Activated CD4-positive, alpha-beta T cell treated with anti-CD3 and anti-CD28 coated beads, Interleukin-2, Interleukin-4, amounts not matched to agents 100 ng/mL and 50 ng/mL, durations not matched to agents 16 hours and 8 hours (primary cell): ENCODE measurements at regions not wholly inside any gene's neighbourhood (a gene's known extent, or its start where the extent isn't known, plus 50 kb on each side); places are given as distances from the start of the nearest gene placed in this dataset.
"Not testable (repeated sequence)": the region's sequence is repeated elsewhere in the genome, so short reads cannot be mapped to it uniquely, and the experiment has no call there.

Source experiments
- DNase-seq: peaks from one replicate; pipeline ENCODE4 v3.0.0-alpha.2; 2020; ENCODE audit warnings: low spot score

DNA sequence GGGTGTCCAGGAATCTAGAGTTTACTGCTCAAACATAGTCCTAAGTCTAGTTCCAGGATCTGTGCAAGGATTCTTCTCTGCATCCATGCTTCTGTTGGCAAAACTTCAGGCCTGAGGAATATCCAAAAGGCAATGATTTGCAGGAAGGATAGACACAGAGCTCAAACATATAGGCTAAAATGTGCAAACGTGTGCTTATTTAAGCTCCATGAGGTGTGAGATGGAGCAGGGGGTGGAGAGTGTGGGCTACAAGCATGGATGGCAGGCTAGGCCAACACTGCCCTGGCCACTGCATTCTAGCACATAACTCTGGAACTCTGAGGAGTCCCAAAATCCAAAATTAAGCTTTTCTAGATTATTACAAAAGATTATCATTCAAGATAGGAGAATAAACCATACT, 301.1 kb downstream of the PAX3 start:
- no peak for DNase-seq

DNA sequence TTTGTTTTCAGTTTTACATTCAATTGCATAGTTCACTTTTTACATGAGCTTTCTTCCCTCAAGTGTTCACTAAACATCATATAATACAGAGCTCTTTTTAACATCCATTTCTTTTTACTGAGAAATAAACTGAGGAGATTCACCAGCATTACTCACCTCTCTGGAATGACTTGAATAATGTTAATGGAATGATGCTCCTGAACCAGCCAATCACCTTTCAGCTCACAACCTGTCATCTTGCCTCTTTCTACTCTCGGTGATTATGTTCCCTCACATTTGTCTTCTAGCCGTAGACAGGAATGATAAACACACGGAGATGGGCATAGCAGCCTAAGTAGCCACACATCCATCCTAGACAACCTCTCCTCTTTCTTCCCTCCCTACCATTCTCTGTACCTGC, 301.7 kb downstream of the PAX3 start:
- DNase-seq, result no peak

DNA sequence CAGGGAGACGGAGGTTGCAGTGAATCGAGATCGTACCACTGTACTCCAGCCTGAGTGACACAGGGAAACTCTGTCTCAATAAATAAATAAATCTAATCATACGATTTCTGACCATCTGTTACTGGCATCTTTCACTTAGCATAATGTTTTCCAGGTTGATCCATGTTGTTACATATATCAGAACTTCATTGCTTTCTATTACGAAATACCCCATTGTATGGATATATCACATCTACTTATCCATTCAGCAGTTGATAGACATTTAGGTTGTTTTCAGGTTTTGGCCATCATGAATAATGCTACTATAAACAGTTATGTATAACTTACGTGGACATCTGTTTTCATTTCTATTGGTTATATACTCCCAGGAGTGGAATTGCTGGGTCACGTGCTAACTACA, 303.9 kb downstream of the PAX3 start:
- no peak for DNase-seq

GRCh38 chr2:221984376-221984775, 314.4 kb downstream of the PAX3 start:
- not testable (repeated sequence) for DNase-seq

DNA sequence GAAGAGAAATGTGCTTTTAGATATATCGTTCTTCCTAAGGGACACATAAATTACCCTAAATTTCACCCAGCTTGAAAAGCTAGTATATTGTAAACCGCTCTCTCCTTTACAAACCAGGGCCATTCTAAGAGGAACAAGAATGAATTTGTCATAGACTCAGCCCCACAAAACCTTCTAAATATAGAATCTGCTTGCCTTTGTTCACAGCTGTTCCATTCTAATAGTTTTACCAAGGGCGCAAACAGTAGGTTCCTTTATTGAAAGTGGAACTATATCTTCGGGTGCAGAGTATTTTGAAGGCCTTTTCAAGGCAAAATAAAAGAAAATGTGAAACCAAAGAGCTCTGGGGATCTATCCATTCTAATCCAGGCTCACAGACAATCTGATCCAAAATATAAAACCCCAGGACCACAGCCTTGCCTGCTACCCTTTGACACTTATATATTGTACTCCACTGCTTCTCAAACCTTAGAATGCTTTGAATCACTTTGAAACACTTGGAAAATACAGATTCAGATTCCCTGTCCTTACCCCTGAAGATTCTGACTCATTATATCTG, 316.8 kb downstream of the PAX3 start:
- no peak for DNase-seq

GRCh38 chr2:221975151-221975550, 323.6 kb downstream of the PAX3 start:
- no peak for DNase-seq

GRCh38 chr2:221973902-221974301, 324.9 kb downstream of the PAX3 start:
- DNase-seq, result no peak

GRCh38 chr2:221973502-221973901, 325.3 kb downstream of the PAX3 start:
- no peak for DNase-seq

DNA sequence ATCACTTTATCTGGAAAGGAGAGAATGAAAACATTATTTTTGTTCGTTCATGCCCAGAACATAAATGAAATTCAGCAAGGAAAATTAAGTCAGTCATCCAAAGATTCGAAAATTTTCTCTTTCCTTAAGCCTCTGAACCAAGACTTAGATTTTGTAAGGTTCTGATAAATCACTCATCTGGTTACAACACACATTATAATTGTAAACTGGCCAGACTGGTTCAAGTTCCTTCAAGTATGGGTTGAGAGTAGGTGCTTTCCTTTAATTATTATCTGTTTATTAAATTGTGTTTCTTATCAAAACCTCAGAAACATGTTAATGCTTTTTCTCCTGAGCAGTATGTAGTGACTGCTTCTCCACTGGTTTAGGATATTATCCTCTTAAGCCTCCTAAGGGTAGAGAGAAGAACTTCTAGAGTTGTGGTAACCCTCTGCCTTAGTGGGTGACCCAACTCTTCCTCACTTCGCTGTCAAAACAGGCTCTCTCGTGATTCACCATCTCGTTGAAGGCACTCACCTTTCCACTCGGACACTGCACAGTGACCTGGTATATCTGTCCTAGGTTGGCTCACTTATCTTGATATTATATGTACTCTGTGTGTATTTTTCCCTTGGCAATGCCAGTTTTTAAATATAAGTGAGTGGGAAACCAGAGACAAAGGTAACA, 325.9 kb downstream of the PAX3 start:
- DNase-seq, result no peak

DNA sequence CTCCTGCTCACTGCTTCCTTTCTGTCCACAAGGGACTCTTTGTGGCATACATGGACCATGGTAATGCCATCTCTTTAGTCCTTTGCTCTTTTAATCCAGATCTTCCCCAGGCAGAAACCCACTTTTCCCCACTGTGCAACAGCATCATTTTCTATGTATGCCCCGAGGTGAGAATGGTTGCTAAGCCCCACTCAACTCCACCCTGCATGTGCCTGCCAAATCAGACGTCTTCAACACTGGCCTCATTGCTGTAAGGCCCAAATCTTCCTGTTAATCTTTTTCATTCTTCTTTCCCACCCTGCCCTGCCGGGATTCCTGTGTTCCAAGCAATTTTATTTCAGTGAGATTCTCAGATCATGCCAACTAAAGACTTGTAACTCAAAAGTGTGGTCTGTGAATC, 328.4 kb downstream of the PAX3 start:
- DNase-seq, result no peak

DNA sequence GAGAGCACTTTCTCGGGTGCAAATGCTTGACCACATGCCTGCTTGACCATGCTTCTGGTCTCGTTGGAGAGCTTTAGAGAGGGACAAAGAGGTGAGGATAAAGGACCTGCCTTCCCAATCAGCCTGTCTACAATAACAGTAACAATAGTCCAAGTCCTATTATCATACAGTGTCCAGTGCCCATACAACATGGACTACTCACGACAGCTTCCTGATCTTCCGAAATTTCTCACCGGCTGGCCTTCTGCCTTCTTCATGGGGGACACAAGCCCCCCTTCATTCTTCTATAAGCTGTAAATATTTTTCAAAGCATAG, 329.0 kb downstream of the PAX3 start:
- no peak for DNase-seq

GRCh38 chr2:221969087-221969829, 329.5 kb downstream of the PAX3 start:
- peak; percentile 21 for DNase-seq

GRCh38 chr2:221962186-221962585, 336.6 kb downstream of the PAX3 start:
- DNase-seq, result no peak

GRCh38 chr2:221961561-221961960, 337.2 kb downstream of the PAX3 start:
- no peak for DNase-seq

GRCh38 chr2:221958224-221958623, 340.6 kb downstream of the PAX3 start:
- no peak for DNase-seq

DNA sequence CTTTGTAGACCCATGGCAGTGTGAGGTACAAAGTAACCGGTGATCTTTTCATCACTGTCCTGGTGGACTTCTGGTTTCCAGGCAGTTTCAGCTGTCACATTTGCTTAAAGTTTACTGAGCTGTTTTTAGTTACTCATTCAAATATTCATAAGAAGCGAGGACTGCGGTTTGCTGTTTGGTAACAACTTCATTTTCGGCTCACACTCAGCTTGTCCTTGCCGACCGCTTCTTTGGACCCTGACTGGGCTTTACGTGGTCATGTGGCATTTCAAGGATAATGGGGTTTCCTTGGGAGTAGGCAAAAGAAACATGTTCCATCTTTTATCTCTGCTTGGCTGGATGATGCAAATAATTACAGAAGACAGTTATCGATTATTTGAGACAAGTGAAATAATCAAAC, 350.7 kb downstream of the PAX3 start:
- DNase-seq, result no peak

DNA sequence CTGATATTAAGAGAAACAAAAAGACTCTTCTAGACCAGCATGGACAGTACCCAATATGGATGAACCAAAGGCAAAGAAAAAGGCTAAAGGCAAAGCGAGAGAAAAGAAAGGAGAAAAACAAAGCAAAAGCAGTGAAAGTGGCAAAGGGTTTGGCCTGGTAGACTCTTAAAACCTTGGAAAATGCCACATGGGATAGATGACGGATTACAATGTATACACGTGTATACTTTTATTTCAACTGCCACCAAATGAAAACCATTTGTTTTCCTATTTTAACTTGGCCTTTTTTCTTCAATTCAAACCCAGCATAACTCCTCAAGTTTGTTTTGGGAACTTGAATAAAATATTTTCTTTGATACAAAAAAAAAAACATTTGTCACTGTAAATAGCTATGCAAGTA, 354.3 kb downstream of the PAX3 start:
- DNase-seq, result not testable (repeated sequence)

GRCh38 chr2:221943076-221943810, 355.6 kb downstream of the PAX3 start:
- DNase-seq, result no peak

GRCh38 chr2:221931251-221931991, 359.3 kb upstream of the EPHA4 start:
- DNase-seq, result no peak

GRCh38 chr2:221929259-221929658, 357.2 kb upstream of the EPHA4 start:
- no peak for DNase-seq

DNA sequence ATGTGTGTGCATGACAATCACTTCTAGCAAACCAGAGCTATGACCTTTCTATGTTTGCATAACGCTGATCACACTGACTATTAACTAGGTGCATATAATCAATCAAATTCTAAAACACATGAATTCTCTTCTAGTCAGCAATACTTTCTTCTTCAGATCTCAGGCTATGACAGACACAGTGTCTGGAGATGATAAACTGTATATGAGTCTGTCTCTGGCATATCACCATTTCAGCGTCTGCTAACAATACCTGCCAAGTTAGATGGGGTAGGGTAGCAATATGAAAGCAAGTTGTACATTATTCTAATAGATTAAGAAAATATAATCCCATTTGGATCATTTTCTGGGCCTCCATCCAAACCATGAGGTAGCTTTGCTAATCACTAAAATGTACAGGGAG, 354.2 kb upstream of the EPHA4 start:
- no peak for DNase-seq

- DNase-seq, result no peak
Measured at GRCh38 chr2:221924576-221924975, 352.5 kb upstream of the EPHA4 start.
